HUDEP-2 (cell line): ENCODE measurements at regions not wholly inside any gene's neighbourhood (a gene's known extent, or its start where the extent isn't known, plus 50 kb on each side); places are given as distances from the start of the nearest gene placed in this dataset.
A peak's percentile ranks its signal among the peaks of the same experiment; 100 is the strongest.
"Not testable (repeated sequence)": the region's sequence is repeated elsewhere in the genome, so short reads cannot be mapped to it uniquely, and the experiment has no call there.

Experiments
- DNase-seq, 76 experiments: peaks; one replicate each; lab custom pipeline; 2025; ENCODE audit not compliant: unreplicated experiment in 76 of 76; lab: John Stamatoyannopoulos, UW

DNA sequence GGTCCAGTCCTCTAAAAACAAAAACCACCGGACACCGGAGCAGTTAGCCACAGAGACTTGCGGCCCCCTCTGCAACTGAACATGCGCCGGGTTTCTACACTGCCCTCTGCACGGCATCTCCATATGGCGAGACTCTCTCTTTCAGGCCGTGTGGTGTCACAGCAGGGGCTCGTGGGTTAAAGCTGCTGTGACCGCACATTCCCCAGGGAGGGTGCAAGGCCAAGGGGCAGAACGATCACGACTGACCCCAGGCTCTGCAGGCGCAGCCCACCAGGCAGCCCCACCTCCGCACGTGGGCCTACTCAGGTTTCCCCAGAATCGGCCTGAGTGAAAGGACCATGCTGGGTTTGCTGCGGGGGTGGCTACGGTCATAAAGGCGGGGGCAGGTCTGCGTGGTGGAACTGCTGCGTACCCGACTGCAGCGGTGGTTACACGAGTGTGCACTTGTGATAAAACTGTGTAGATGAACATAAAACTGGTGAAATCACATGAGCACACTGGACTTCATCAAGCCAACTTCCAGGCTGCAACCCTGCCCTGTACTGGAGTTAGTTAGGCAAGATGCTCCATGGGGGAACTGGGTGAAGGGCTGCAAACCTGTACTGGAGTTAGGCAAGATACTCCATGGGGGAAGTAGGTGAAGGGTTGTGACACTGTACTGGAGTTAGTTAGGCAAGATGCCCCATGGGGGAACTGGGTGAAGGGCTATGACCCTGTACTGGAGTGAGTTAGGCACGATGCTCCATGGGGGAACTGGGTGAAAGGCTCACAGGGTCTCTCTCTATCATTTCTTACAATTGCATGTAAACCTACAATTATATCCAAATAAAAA, 81.4 kb upstream of the PPP2R2D start:
- DNase-seq: peak in 2 of 76 experiments; percentile 3 to 4

DNA sequence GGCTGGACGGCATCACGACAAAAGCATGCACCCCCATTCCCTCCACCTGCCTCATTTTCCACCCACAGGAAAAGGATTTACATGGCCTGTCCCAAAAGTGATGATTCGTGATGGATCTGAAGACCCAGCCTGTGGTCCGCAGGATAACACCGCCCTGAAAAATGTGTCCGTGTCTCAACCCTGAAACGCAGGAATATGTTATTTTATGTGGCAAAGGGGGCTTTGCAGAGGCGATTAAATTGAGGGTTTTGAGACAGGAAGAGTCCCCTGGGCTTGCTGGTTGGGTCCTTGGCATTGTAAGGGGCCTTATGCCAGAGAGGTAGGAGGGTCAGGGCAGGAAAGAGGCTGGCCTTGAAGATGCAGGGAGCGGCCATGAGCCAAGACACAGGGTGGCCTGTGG, 80.2 kb upstream of the PPP2R2D start:
- DNase-seq: no peak

DNA sequence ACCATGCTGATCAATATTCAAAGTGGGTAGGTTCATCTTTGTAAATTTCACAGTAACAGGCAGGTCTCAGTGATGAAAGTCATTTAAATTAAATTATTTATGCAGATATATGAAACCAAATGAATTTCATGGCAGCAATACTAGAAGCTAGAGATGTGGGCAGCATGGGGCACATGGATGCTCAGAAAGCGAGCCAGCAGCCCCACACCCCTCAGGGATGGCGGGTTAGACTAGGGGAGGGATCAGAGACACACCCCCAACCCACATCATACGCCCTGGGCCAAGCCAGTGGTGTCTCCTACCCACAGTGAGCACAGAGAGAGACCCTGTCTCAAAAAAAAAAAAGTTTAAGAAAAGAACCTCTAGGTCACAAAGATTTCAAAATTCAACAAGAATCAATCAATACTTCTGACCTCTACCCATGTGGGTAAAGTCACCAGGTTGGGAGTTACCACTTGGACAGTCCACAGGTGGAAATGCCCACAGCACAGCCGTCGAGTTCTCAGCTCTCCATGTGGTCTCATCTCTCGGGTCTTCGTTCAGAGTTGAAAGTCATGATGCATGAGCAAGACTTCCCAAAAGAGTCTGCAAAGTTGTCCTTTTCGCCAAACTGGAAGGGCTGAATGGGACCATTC, 79.3 kb upstream of the PPP2R2D start:
- no peak for DNase-seq

DNA sequence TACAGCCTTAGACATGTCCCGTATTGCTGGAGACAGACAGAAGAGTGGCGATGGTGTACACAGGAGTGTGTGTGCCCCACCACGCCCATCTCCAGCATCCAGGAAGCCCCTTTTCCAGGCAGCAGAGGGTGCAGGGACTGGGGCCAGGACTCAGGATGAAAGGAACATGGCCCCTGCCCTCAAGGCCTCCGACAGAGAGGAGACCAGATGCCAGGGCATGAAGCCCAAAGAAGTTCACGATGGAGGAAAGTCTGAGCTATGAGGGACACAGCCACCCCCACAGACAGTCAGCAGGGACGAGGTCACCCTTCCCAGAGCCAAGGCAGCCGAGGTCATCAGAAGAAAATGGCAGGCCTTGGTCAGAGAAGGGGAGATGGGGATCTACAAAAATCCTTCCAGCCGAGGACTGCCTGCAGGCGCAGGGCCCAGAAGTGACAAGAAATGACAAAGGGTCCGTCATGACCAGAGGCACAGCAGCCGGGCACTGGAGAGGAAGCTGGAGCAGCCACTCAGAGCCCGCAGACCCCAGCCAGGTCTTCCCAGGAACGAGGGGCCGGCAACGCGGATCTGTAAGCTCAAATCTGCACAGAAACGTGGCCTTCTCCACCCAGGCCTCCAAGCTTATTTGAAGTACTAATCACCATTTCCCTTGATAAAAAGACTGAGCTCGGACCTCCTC, 78.7 kb upstream of the PPP2R2D start:
- DNase-seq: no peak

DNA sequence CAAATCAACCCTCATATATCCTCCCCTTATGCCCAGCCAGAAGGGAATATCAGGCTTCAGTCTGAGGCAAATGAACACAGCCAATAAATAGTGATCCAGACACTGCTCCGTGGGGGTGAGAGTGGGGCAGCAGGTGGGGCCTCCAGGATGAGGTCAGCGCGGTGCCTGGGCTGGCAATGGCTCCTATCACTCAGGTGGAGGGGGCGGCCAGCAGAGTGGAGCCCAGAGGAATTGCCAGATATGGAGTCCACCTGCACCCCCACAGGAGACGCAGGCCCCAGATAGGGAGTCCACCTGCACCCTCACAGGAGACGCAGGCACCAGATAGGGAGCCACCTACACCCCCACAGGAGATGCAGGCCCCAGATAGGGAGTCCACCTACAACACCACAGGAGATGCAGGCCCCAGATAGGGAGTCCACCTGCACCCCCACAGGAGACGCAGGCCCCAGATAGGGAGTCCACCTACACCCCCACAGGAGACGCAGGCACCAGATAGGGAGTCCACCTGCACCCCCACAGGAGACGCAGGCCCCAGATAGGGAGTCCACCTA, 78.0 kb upstream of the PPP2R2D start:
- no peak for DNase-seq

DNA sequence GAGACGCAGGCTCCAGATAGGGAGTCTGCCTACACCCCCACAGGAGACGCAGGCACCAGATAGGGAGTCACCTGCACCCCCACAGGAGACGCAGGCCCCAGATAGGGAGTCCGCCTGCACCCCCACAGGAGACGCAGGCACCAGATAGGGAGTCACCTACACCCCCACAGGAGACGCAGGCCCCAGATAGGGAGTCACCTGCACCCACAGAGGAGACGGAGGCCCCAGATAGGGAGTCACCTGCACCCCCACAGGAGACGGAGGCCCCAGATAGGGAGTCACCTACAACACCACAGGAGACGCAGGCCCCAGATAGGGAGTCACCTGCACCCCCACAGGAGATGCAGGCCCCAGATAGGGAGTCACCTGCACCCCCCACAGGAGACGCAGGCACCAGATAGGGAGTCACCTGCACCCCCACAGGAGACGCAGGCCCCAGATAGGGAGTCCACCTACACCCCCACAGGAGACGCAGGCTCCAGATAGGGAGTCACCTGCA, 77.2 kb upstream of the PPP2R2D start:
- not testable (repeated sequence) for DNase-seq

DNA sequence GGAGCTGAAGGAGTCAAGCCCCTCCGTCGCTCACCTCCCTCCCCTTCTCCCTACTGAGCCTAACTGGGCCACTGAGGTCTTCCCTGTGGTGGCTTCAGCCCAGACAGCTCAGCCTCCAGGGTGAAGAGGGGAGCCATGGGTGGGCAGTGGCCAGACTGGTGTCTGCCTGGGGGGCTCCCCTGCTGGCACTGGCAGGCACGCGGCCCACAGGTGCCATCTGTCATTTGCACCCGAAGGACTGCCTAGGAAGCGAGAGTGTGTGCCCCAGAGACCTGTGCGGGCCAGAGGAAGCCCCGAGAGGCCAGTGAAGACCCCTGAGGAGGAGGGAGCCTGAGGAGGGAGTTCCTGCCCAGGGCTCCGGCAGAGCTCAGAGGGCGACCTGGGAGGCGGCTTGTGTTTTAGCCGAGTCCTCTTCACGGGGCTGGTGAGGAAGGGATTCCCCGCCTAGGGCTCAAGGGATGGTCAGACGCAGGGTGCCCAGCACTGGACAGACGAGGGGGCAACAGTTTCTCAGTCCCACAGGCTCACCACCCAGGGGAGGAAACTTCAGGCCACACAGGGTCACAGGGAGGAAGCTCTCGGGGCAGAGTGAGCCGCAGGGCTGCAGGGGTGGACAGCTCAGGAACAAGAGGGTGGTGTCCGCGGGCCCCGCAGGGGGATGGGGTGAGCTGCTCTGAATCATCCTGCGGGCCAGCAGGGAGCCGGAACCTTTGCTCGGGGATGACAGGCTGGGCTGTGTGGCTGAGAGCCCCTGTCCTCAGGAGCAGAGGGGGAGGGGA, 76.2 kb upstream of the PPP2R2D start:
- no peak for DNase-seq

DNA sequence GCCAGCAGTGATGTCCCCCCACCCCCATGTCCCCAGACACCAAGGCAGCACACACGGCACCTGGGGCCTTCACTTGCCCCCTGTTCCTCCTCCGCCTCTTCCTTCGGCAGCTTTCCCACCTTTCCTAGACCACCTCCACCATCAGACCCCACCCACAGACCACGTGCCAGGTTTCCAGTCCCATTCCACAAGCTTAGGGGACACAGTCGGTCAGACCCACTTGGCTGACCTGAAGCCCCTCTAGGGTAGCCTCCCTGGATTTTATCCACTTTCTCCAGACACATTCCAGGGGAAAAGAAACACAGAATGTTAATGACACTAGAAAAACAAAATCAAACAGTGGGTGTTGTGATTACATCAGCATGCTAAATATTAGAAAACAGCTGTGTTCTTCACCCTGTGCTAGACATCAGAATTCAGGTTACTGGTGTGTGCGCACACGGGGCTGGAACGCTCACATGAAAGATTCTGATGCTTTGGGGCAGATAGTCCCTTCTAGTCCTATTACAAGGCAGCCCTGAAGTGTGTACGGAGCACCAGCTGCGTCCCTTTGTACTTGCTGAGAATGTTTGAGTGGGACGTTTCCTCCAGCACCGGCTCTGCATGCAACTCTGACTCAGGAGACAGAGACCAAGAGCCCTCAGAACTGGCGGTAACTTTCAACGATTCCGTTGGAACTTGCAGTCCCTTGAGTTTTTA, 75.5 kb upstream of the PPP2R2D start:
- DNase-seq: no peak

DNA sequence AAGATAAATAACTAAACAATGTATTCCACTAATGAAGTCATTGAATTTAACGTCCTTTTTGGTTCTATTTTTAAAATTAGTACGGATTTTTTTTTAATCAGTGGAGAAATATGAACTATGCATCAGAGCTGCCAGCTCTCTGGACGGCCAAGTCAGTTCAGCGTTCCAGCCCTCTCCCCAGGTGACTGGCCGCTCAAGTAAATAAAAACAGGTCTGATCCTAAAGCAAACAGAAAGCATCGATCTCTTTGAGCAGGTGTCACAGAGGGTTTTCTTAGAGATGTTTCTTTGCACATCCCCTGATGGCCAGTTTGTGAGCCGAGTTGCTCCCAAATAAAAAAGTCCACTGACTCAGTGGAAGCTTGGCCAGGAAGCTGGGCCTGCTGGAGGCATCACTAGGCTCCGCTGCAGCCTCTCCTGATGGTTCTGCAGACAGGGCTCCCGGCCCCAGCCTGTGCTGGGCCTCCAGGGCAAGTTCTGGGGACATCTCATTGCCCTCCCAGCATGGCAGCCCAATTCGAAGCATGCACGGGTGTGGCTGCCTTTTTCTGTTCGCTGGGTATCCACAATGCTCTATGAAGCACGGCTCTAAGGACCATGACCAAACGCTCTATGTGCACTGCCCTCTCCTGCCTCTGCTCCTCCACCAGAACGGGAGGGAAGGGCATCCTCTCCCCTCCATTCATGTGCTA, 74.7 kb upstream of the PPP2R2D start:
- no peak for DNase-seq

DNA sequence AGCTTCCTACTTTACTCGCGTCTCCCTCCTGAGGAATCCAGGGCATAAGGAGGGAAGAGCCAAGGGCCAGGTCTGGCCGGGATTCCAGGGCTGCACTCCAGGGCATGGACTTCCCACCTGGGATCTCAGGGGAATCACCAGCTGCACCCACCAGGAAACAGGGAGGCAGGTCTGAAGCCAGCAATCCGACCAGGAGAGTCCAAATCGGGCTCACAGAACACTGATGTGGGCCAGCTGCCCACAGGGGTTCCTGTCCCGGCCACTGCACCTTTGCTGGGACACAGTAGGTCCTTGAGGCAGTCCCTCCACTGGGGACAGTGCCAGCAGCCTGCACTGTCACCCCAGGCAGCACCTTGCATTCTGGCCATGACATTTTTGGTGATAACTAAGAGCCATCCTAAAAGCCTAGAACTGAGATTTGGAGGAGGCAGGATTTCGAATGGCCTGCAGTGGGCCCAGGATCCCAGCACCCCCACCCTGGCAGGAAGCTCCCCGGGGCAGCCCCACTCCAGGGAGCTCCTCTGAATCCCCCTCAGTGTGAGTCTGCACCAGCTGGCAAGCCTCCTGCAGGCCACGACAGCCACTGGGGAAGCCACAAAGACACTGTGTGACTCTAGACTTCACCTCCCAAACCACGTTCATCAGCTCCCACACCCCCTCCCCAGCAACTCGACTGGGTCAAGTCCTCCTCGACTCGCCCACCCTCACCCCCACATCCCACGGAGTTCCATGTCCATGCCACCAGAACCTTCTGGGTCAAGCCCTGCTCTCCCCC, 71.5 kb upstream of the PPP2R2D start:
- no peak for DNase-seq

DNA sequence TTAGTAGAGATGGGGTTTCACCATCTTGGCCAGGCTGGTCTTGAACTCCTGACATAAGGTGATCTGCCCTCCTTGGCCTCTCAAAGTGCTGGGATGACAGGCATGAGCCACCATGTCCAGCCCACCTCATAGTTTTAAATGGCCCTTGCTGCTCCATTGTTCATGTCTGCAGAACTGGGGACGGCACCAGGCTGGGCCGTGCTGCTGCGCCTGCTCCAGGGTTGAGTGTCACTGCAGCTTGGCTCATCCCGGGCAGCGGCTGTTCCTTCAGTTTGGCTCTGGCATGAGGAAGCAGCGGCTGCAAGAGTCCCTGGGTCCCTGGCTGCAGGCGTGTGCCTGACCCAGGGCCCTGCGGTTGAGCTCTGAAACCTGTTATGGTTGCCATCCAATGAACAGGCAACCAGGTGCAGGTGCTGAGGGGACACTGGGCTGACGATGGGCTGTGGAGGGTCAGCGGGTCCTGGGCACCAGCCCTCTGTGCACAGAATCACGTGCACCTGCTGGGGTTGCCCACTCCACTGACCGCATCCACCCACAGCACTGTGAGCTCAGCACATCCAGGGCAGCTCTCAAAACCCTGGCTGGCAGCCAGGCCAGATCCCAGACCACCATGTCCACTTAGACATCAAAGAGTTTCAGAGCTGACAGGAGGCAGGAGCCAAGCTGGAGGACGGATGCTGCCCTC, 70.2 kb upstream of the PPP2R2D start:
- no peak for DNase-seq

DNA sequence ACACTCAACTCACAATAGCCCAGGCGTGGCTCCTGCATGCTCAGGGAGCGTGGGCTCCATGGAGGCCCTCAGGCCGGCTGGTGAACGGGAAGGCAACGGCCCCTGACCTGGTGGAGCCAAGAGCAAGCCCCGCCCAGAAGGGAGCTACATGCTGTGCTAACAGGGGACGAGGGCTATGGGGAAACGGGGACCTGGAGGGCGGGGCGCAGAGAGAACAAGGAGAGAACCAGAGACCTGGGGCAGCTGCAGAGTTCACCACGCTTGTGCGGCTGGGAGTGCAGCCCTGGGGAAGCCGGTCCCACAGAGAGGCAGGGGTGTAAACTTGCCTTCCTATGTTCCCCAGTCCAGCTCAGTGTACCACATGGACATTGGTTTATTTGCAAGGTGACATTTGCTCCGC, 69.2 kb upstream of the PPP2R2D start:
- DNase-seq: no peak

DNA sequence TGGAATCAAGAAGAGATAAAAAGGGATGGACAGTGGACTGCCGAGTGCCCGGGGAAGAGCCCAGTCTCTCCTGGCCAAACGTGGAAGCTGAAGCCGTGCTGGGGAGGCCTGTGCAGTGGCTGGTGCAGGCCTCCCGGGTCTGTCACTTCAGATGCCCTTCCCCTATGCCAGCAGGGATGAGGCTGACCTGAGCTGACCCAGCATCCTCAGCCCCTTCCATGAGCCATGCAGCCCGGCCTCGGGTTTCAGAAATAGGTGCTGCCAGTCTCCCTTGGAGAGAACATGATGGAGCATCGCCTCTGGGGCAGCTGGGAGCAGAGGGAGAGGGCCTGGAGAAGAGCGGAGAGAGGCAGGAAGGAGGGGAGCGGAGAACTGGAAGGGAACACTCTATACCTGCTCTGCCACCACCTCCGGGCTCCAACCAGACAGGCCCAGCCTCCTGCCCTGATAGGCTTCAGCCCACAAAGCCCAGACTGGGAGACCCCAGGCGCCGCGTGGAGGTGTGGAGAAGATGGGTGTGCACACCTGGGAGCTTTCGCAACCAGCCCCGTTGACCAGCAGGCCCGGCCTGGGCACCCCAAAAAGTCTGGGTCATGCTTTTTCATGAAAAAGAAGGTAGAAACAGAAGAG, 68.6 kb upstream of the PPP2R2D start:
- DNase-seq: no peak

DNA sequence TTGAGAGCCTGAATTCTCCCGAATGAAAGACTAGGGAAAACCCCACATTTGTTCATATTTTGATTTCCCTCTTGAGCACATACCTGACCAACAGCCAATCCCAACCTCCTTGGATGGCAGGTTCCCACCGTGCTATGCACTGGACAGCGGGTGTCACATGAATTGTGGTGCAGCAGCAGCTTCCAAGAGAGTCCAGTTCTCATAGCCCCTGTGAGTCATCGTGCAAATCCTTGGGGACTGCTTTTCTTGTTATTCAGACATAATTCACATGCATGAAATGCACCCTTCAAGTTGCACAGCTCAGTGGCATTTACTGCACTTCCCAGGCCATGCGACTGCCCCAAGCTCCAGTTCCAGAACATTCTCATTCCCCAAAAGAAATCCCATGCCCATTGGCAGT, 67.8 kb upstream of the PPP2R2D start:
- no peak for DNase-seq

DNA sequence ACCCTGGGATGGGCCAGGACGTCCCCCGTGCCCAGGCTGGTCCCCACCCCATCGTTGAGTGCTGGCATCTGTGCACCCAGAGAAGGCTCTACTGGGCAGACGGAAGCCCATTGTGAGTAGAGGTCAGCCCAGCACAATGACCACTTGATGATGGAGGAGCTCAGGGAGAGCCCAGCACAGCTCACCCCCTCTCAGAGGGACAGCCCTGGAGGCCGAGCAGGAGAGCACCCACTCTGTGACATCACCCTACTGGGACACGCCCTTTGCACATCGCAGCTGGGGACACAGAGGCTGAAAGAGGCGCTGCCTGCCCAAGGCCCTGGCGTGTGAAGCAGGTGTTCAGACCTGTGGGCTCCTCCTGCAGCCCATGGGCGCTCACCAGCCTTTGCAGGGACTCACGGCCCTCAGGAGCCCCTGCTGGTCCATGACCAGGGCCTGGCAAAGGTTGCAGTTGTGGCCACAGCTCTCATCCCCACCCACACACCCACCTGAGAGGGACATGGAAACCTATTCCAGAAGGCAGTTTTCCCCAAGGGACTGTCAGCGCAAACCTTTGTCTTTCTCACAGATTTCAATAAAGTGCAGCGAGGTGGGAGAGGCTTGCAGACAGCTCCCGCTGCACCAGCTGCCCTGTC, 67.2 kb upstream of the PPP2R2D start:
- DNase-seq: no peak

DNA sequence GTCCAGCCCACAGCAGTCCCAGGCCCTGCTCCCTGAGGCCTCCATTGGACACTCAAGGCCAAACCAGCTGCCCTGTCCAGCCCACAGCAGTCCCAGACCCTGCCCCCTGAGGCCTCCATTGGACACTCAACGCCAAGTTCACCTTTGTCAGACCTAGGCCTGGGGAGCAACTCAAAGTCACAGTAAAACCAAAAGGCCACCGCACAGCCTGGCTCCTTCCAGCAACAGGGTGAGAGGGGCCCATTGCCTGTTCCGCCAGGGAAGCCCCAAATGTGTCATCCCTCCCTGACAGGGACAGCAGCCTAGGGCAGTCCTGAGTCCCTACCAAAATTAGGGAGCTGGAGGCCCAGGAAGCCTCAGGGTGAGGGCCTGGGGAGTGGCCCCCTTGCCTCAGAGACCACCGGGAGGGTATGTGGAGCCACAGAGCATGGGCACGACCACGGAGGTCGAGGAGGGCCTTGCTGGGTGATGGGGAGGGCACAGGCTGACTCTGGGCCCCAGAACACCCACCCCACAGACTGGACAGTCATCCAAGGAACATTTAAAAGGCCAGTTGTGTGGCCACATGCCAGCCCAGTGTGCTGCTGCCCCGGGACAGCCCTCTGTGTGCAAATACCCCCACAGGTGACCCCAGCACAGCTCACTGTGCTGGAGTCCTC, 66.5 kb upstream of the PPP2R2D start:
- DNase-seq: no peak
